ENCODE measurements at regions not wholly inside any gene's neighbourhood (a gene's known extent, or its start where the extent isn't known, plus 50 kb on each side); places are given as distances from the start of the nearest gene placed in this dataset.

GRCh38 chr6:4381381-4381780 is 246.0 kb upstream of the ECI2 start:
- TF ChIP-seq GLIS3 (CRISPR knock-in tag; IDR thresholded peaks at IDR 0.05) (no peak), CSRNP3 (CRISPR knock-in tag; IDR thresholded peaks at IDR 0.05) (no peak), PATZ1 (CRISPR knock-in tag; IDR thresholded peaks at IDR 0.05; ENCODE audit: borderline replicate concordance) (no peak), ISL1 (CRISPR knock-in tag; IDR thresholded peaks at IDR 0.05) (no peak), ESRRG (CRISPR knock-in tag; IDR thresholded peaks at IDR 0.05) (no peak), PPARA (CRISPR knock-in tag; IDR thresholded peaks at IDR 0.05; ENCODE audit: borderline replicate concordance) (no peak), RARB (CRISPR knock-in tag; IDR thresholded peaks at IDR 0.05) (no peak), ARNTL (CRISPR knock-in tag; IDR thresholded peaks at IDR 0.05; ENCODE audit: borderline replicate concordance, low read depth) (no peak), SNAI2 (CRISPR knock-in tag; IDR thresholded peaks at IDR 0.05) (no peak)
- ATAC-seq: no peak

GRCh38 chr6:4380881-4381281 is 245.5 kb upstream of the ECI2 start:
- no peak for TF ChIP-seq TSHZ2 (CRISPR knock-in tag; IDR thresholded peaks at IDR 0.05)
- TF ChIP-seq POU6F1 (CRISPR knock-in tag; IDR thresholded peaks at IDR 0.05; ENCODE audit: borderline replicate concordance, low read depth): no peak
- TF ChIP-seq ZFP30 (CRISPR knock-in tag; IDR thresholded peaks at IDR 0.05): no peak
- TF ChIP-seq PPARA (CRISPR knock-in tag; IDR thresholded peaks at IDR 0.05; ENCODE audit: borderline replicate concordance): no peak
- no peak for TF ChIP-seq ESRRG (CRISPR knock-in tag; IDR thresholded peaks at IDR 0.05)
- no peak for TF ChIP-seq OSR1 (CRISPR knock-in tag; IDR thresholded peaks at IDR 0.05)
- no peak for TF ChIP-seq CSDC2 (CRISPR knock-in tag; IDR thresholded peaks at IDR 0.05)
- TF ChIP-seq ZC3H10 (CRISPR knock-in tag; IDR thresholded peaks at IDR 0.05): no peak
- no peak for TF ChIP-seq ZFP3 (CRISPR knock-in tag; IDR thresholded peaks at IDR 0.05)
- TF ChIP-seq CREB5 (CRISPR knock-in tag; IDR thresholded peaks at IDR 0.05; ENCODE audit: low read depth): no peak

GRCh38 chr6:4379958-4380357 is 244.6 kb upstream of the ECI2 start:
- ATAC-seq: no peak
- TF ChIP-seq OSR1 (CRISPR knock-in tag; IDR thresholded peaks at IDR 0.05) (no peak), RARB (CRISPR knock-in tag; IDR thresholded peaks at IDR 0.05) (no peak), GLIS3 (CRISPR knock-in tag; IDR thresholded peaks at IDR 0.05) (no peak), CSRNP3 (CRISPR knock-in tag; IDR thresholded peaks at IDR 0.05) (no peak), BACH2 (CRISPR knock-in tag; IDR thresholded peaks at IDR 0.05; ENCODE audit: borderline replicate concordance) (no peak), CREB5 (CRISPR knock-in tag; IDR thresholded peaks at IDR 0.05; ENCODE audit: low read depth) (no peak), CSDC2 (CRISPR knock-in tag; IDR thresholded peaks at IDR 0.05) (no peak), ZNF565 (CRISPR knock-in tag; conservative IDR thresholded peaks at IDR 0.05; ENCODE audit: low read depth) (no peak), PATZ1 (CRISPR knock-in tag; IDR thresholded peaks at IDR 0.05; ENCODE audit: borderline replicate concordance) (no peak), ZC3H10 (CRISPR knock-in tag; IDR thresholded peaks at IDR 0.05) (no peak), ISL1 (CRISPR knock-in tag; IDR thresholded peaks at IDR 0.05) (no peak), ZFP3 (CRISPR knock-in tag; IDR thresholded peaks at IDR 0.05) (no peak), POU6F1 (CRISPR knock-in tag; IDR thresholded peaks at IDR 0.05; ENCODE audit: borderline replicate concordance, low read depth) (no peak), PPARA (CRISPR knock-in tag; IDR thresholded peaks at IDR 0.05; ENCODE audit: borderline replicate concordance) (no peak), ZNF8 (CRISPR knock-in tag; IDR thresholded peaks at IDR 0.05) (no peak), ARNTL (CRISPR knock-in tag; IDR thresholded peaks at IDR 0.05; ENCODE audit: borderline replicate concordance, low read depth) (no peak), ESRRG (CRISPR knock-in tag; IDR thresholded peaks at IDR 0.05) (no peak)

More at GRCh38 chr6:4380881-4381281, 245.5 kb upstream of the ECI2 start:
- ATAC-seq: no peak

Measured in SK-N-SH treated with all-trans-retinoic acid at 6 μM for 48 hours (cell line).